Renal cortex interstitium (tissue), 11 donors: ENCODE measurements at regions not wholly inside any gene's neighbourhood (a gene's known extent, or its start where the extent isn't known, plus 50 kb on each side); places are given as distances from the start of the nearest gene placed in this dataset.

Experiments
- DNase-seq, 11 donors: peaks; one replicate each; pipeline ENCODE4 v3.0.0-alpha.2; 2013; ENCODE audit warnings: low read depth in 9 of 11, low spot score in 4 of 11; ENCODE audit errors: extremely low read depth in 1 of 11

GRCh38 chr6:78810146-78810545, 57.2 kb upstream of the IRAK1BP1 start:
- DNase-seq: peak in 1 of 11 donors; percentile 3

- DNase-seq: no peak
These were observed 56.7 kb upstream of the IRAK1BP1 start for GRCh38 chr6:78810698-78811097.
